HG03066 (cell line): ENCODE measurements at regions not wholly inside any gene's neighbourhood (a gene's known extent, or its start where the extent isn't known, plus 50 kb on each side); places are given as distances from the start of the nearest gene placed in this dataset.
"Not testable (repeated sequence)": the region's sequence is repeated elsewhere in the genome, so short reads cannot be mapped to it uniquely, and the experiment has no call there.

Source experiments
- ATAC-seq: cut with Tn5 transposase; IDR thresholded peaks from one replicate; pipeline ENCODE4 v1.9.1; 2021; ENCODE audit warnings: low read depth; ENCODE audit not compliant: unreplicated experiment

DNA sequence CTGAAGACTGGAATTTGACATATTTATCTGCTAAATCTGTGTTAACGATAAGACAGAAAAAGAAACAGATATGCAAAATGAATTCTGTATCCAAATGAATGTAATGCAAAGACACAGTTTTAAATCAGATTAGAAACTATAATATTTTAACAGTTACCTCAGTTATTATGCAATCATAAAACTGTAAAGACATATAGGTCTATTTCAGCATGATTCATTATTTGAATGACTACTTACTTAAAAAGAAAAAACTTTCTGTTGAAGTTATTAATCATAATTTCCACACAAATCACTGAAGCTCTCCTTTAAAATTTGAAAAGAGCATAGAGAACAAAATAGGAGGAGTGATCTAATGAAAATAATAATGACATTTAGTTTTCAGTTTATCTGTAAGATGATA, 742.6 kb downstream of the FSCB start:
- ATAC-seq: no peak

DNA sequence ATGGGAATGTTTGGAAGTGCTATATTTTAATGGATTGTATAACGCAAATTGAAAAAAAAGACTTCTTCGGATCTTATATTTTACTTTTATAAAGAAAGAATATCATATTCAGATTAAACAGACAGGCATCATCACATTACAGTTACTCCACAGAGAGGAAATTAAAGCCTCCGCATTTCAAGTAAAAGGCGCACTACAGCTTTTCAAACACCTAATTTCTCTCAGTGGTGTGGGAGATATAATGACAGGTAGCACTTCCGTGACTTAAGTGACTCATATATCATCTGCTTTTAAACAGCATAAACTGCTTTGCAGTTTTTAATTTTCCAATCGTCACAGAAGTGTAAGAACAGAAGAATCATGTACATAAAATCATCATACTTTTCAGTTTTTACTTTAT, 751.4 kb downstream of the FSCB start:
- ATAC-seq: no peak

DNA sequence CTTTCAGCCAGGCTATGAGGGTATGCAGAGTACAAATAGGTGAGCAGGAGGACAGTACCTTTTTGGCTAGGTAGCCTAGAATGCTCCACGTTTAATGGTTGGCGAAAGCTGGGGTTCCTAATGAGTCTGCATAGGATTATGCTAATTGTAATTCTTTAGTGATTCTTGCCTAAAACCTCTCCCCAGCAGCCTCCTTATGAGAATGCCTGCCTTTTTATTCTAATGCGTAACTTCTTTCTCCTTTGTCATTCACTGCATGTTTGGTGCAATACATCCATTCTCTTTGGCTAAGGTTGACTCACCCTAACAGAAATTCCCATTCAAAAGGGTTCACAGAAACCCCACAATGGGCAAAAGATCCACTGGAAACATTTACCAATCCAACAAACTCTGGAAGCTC, 752.2 kb downstream of the FSCB start:
- ATAC-seq: no peak

DNA sequence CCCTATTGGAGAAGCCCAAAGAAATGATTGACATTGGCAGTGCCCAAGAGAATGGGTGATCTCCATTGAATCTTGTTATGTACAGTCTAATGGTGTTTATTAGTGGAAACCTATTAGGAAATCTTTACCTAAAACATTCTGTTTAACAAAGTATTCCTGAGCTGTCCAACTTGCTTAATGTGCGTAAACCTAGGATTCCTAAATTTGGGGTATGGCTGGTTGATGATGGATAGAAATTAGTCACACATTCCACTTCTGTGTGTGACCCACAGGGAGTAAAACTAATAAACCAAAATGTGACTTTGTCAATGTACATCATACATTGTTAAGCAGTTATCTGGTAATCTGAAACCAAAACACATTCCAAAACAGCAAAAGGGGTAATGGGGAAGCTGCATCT, 761.3 kb downstream of the FSCB start:
- no peak for ATAC-seq

DNA sequence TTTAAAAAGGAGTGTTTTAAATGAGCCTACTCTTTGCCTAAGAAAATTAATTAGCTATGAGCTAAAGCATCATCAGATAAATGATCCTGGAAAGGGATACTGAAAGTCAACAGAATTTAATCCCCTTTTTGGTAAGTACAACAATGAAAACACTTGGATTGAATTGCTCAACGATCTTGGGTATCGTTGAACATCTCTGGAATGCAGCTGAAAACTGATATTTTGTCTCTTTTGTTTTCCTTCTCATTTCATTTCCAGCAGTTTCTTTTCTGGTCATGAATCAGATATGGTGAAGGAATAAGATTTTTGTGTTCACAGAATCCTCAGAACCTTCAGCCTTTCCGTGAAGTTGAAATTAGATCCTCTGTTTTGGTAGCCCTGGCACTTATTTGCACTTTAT, 771.2 kb downstream of the FSCB start:
- no peak for ATAC-seq

DNA sequence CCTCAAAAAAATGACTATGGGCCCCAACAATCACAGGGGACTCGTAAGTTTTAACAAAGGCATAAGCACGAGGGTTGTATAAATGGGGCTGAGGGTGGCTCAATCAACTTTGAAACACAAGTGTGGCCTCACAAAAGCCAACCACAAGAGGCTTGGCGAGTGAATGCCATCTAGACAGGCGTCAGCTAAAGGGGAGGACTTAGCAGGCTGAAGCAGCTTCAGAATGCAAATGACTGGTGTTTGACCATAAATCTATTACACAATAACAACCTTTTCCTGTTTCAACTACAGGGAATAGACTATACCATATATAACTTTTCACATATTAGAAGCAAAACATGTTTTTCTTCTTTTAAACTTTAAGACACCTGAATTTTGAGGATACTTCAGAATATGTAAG, 777.9 kb downstream of the FSCB start:
- no peak for ATAC-seq

DNA sequence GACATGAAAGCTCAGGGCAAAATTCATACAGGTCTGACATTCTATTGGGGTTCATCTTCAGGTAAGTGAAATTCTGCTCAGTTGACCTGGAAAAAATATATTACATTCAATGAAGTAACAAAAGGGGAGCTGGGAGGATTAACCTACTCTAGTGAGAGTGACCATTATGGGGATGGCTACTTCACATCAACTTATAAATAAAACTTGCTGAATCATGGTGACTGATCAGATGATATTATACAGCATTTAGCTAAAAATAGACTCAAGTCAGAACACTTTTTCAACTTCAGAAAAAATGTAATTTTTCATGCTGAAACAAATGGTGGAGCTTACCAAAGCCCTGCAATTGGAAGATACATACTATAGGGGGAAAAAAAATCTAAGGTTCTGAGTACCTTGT, 800.2 kb downstream of the FSCB start:
- no peak for ATAC-seq

DNA sequence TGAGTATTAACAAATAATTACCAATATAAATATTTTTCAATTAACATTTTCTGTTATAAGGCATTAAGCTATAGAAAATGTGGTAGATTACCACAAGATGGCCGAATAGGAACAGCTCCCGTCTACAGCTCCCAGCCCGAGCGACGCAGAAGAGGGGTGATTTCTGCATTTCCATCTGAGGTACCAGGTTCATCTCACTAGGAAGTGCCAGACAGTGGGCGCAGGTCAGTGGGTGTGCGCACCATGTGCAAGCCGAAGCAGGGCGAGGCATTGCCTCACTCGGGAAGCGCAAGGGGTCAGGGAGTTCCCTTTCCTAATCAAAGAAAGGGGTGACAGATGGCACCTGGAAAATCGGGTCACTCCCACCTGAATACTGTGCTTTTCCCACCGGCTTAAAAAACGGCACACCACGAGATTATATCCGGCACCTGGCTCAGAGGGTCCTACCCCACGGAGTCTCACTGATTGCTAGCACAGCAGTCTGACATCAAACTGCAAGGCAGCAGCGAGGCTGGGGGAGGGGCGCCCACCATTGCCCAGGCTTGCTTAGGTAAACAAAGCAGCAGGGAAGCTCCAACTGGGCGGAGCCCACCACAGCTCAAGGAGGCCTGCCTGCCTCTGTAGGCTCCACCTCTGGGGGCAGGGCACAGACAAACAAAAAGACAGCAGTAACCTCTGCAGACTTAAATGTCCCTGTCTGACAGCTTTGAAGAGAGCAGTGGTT, 808.4 kb downstream of the FSCB start:
- ATAC-seq: not testable (repeated sequence)

DNA sequence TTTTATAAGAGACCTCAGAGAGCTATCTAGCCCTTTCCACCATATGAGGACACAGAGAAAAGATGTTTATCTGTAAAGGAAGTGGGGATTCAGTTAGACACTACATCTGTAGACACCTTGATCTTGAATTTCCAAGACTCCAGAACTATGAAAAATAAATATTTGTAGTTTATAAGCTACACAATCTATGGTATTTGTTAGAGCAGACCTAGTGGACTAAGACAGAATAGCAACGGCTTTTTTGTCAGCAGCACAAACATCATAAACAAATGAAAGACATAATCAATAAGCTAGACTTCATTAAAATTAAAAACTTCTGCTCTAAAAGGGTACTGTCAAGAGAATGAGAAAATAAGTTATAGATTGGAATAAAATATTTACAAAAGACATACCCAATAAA, 810.1 kb downstream of the FSCB start:
- no peak for ATAC-seq

DNA sequence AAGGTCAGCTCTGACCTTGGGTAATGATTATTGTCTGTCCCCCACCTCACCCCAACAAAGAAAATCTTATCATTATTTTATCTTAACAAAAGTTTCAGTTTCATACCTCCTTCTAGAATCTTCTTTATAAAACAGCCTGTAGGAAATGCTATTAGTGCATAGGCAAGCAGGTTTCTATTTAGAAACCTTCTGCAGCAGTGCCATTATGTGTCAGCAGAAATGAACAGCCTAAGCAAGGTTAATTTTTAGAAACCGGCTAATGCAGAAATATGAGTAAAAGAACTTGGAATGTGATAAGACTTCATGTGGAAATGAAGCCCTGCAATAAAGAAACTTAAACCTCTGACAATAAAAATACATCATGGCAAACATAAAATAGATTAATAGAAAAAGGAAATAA, 814.4 kb downstream of the FSCB start:
- no peak for ATAC-seq

DNA sequence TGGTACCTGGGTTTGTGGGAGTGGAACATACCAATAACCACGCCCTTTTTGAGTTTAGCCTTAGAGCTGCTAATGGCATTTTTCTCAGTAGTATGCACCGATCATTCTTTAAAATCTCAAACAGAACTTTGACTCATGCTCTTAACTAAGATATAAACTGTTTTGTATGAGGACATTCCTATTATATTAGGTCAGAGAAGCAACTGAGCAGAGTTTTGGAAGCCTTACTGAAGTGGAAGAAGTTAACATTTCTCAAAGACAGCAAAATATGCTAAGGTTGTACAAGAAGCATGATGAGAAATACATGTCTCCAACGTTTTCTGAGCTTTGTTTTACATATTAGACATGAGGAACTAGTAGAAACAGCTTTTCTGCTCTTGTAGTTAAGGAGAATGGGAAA, 819.2 kb downstream of the FSCB start:
- ATAC-seq: no peak

DNA sequence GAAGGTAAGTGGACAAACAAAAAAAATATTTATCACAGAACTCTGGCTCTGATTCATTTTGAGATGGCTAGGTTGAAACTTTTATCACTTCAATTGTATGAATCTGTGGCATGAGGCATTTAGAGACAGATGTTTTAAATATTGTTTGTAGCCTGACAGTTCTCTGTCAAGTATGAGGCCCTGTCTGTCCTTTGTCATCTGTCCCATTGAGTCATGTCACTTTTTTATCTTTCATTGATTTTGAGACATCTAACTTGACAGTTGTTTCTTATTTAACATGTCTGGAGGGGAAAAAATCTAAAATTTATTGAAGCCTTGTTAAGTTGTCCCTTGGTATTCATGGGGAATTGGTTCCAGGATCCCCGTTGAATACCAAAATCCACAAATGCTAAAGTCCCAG, 829.5 kb downstream of the FSCB start:
- ATAC-seq: no peak

DNA sequence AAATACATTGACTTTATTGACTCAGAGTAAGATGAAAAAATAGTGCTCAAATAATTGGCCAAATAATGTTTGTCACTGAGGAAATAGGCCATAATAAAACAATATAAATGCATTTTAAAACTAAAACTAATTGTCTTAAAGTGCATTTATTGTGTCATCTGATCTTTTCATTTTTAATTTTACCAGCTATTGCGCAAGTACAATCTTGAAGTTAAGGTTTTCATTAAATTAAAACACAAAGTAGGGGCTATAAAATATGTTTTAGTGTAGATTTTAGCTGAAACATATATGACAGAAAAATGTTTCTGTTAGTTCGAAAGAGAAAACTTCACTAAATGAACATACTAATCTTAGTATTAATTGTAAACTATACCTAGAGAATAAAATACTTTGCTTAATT, 832.8 kb downstream of the FSCB start:
- no peak for ATAC-seq

DNA sequence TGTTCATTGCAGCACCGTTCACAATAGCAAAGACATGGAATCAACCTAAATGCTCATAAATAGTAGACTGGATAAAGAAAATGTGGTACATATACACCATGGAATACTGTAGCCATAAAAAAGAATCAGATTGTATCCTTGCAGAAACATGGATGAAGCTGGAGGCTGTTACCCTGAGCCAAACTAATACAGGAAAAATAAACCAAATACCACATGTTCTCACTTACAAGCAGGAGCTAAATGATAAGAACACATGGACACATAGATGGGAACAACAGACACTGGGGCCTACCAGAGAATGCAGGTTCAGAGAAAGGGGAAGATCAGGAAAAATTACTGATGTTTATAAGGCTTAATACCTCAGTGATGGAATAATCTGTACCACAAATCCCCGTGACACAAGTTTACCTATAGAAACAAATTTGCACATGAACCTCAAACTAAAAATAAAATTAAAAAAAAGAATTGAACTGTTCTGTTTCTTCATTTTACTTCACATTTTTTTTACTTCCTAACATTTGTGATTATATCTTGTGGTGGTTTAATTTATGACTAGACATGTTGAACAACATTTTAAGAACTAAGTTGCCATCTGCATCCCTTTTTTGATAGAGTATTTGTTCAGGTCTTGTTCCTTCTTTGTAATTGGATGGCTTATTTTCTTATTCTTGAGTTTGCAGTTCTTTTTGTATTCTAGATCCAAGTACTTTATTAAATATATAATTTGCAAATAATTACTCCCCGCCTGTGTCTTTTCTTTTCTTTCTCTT, 835.2 kb downstream of the FSCB start:
- no peak for ATAC-seq

DNA sequence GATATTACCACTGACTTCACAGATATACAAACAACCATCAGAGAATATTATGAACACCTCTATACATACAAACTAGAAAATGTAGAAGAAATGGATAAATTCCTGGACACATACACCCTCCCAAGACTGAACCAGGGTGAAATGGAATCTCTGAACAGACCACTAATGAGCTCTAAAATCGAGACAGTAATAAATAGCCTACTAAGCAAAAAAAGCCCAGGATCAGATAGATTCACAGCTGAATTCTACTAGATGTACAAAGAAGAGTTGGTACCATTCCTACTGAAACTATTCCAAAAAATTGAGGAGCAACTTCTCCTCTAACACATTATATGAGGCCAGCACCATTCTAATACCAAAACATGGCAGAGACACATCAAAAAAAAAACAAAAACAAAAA, 837.7 kb downstream of the FSCB start:
- no peak for ATAC-seq

DNA sequence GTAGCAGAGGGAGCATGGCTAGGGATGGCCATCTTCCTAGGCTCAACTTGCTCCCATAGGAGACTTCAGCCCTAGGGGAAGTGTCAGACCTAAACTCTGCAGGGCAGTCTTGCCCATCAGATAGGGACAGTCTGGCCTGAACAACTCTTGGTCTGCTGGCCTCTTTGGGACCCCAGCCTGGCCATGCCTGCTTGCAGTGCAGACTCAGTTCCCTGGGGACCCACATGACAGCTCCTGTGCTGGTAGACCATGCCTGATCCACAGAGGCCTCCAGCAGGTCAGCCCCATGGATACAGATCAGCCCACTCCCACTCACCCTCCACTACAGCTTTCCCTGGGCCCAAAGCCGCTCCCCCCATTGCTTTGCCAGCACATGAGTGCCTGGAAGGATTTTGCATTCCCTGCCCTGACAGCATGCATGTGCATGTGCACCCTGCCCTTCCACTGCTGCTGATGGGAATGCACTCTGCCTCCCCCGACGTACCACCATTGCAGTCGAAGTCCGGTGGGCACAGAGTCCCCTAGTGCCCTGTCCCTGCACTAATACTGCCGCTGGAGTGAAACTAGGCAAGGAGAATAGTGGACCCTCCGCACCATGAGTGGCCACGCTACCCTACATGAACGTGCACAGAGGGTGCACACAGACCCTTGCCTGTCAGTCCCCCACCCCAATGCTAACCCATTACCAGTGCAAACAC, 841.4 kb downstream of the FSCB start:
- no peak for ATAC-seq

DNA sequence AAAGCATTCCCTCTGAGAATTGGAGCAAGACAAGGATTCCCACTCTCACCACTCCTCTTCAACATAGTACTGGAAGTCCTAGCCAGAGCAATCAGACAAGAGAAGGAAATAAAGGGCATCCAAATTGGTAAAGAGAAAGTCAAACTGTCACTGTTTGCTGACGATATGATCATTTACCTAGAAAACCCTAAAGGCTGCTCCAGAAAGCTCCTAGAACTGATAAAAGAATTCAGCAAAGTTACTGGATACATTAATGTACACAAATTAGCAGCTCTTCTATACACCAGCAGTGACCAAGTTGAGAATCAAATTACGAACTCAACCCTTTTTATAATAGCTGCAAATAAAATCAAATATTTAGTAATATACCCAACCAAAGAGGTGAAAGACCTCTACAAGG, 851.9 kb downstream of the FSCB start:
- not testable (repeated sequence) for ATAC-seq

DNA sequence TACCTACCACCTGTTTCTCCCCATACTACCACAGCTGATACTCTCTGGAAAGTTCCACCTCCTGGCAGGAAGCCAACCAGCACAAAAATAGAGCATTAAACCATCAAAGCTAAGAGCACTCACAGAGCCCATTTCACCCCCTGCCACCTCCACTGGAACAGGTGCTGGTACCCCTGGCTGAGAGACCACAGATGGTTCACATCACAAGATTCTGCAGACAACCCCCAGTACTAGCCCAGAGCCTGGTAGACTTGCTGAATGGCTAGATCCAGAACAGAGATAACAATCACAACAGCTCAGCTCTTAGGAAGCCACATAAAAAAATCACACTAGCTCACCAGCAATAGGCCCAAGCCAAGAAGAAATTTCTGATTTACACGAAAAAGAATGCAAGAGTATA, 855.2 kb downstream of the FSCB start:
- no peak for ATAC-seq

DNA sequence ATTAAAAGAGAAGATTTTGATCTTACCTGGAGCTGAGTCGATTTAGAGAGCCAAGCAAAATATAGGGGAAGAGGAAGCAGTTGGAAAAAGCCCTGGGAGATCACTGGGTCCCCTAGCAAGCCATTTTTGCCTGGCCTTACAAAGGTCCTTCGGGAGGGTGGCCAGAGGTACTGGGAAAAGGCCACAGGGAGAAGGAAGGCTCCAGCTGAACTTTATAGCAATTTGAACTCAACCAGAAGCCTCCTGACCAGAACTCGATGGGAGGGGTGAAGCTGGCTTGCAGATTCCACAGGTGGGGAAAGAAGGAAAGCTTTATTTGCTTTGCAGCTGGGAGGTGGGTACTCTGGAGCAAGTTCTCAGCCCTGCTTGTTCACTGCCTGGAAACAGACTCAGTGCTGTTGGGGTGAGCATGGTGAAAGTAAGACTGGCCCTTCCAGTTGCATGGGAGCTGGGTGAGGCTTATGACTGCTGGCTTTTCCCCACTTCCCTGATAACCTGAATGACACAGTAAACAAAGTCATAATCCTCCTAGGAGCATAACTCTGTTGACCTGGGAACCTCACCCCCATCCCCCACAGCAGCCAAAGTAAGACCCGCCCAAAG, 855.8 kb downstream of the FSCB start:
- ATAC-seq: no peak

DNA sequence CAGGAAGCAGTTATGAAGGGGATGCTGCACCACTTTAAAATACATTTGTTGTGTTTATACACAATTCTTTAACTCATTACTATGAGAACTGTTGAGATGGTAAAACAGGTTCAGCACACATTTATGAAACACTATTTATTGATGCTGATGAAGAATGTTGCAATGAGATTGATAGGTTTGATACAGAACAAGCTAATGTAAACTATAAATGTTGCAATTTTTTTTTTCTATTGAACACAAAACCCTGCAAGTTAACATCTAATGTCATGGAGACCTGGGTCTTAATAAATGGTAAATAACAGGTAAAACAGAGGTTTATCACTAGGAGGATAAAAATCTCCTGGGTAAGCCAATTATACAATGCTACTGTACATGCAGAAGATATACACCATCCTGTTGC, 857.6 kb downstream of the FSCB start:
- no peak for ATAC-seq

DNA sequence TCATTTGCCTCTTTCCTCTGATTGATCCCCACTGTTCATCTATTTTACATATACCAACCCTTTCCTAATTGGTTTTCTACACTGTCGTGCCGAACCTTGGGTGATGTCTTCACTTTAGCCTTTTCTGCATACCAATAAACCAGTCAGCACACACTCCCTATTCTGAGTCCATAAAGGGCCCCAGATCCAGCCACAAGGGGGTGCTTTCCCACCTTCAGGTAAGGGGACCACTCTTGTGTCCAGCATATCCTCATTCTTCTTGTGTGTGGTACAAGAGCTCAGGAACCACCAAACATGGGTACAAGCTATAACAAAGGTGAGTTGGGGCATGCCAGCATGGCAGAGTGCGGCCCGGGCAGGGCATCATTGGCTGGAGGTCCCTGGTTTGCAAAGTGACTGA, 859.8 kb downstream of the FSCB start:
- no peak for ATAC-seq
